ENCODE measurements at regions not wholly inside any gene's neighbourhood (a gene's known extent, or its start where the extent isn't known, plus 50 kb on each side); places are given as distances from the start of the nearest gene placed in this dataset.

DNA sequence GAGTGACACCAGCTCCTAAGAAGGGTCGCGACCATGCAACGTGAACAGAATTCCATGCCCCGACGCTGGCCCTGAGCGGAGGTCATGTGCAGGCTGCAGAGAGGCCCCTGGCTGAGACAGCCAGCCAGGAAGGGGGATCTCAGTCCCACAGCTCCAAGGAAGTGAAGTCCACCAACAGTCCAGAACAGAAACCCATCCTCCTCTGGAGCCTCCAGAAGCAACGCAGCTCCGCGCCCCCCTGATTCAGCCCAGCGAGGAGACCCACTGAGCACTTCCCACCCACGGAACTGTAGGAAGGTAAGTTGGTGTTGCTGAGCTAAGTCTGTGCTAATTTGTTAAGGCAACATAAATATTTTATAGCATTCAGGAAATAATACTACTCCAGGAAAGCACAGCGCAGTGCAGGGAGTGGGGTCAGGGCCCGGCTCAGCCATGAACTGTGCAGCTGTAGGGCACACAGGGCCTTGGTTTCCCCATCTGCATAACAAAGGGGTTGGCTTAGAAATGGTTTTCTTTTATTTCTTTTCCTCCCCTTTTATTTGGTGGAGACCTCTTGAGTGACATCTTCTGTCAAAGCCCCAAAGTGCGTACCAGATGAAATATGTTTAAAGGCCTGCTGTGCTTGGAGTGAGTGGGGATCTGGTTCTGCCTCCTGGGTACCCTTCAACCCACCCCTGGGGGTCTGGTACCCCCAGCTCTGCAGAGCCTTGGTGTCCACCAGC, 241.1 kb upstream of the PMEPA1 start:
- H3K9me3 ChIP-seq (ENCODE audit: control insufficient read depth in 1 of 2, low read length in 2 of 2), result no peaks in the 10 kb centered on the region
- no peaks in the 10 kb centered on the region for H3K36me3 ChIP-seq (ENCODE audit: control insufficient read depth in 1 of 2, insufficient read depth in 2 of 2, low read length in 2 of 2)
- no peaks in the 10 kb centered on the region for H3K4me1 ChIP-seq (ENCODE audit: control insufficient read depth in 1 of 2, insufficient read depth in 2 of 2, low read length in 2 of 2)
- no peak overlapping the region for H3K27ac ChIP-seq (ENCODE audit: low read depth, low read length)
- H3K27me3 ChIP-seq (ENCODE audit: control insufficient read depth in 1 of 2, insufficient read depth in 2 of 2, low read length in 2 of 2), result no peaks in the 10 kb centered on the region
- no peak overlapping the region for H3K4me3 ChIP-seq (ENCODE audit: low read depth in 1 of 2, low read length in 2 of 2)
- no peak overlapping the region for H3K9ac ChIP-seq (ENCODE audit: low read depth in 1 of 2, low read length in 2 of 2)

DNA sequence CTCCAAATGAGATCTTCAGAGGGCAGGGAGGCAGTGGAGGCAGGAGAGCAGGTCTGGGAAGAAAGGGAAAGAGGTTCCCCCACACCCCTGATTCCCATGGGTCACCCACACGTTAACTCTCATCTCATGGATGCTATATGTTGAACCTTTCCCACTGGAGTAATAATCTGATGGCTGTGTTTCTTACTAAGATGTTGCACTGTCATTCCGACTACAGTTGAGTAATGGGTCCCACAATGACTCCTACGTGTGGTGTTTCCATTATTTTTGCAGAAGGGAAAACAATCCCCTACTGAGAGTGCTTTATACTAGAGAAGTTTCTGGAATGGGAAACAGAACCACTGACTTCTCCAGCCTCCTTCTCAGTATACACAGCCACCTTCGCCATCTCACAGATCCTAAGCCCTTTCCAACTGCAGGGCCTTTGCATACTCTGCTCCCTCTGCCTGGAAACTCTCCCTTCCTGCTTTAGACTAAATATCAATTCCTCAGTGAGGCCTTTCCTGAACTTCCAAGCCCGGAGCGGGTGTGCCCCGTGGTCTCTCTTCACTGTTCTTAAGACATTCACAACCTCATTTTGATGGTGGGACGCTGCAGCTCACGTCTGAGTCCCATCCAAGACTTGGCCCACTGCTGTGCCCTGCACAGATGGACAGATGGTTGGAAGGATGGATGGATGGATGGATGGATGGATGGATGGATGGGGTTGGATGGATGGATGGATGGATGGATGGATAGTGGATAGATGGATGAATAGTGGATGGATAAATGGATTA, 238.6 kb upstream of the PMEPA1 start:
- H3K36me3 ChIP-seq (ENCODE audit: control insufficient read depth in 1 of 2, insufficient read depth in 2 of 2, low read length in 2 of 2), result no peaks in the 10 kb centered on the region
- no peaks in the 10 kb centered on the region for H3K27me3 ChIP-seq (ENCODE audit: control insufficient read depth in 1 of 2, insufficient read depth in 2 of 2, low read length in 2 of 2)
- no peaks in the 10 kb centered on the region for H3K9me3 ChIP-seq (ENCODE audit: control insufficient read depth in 1 of 2, low read length in 2 of 2)
- no peak overlapping the region for H3K4me3 ChIP-seq (ENCODE audit: low read depth in 1 of 2, low read length in 2 of 2)
- no peak overlapping the region for H3K27ac ChIP-seq (ENCODE audit: low read depth, low read length)
- H3K9ac ChIP-seq (ENCODE audit: low read depth in 1 of 2, low read length in 2 of 2), result no peak overlapping the region
- no peaks in the 10 kb centered on the region for H3K4me1 ChIP-seq (ENCODE audit: control insufficient read depth in 1 of 2, insufficient read depth in 2 of 2, low read length in 2 of 2)

DNA sequence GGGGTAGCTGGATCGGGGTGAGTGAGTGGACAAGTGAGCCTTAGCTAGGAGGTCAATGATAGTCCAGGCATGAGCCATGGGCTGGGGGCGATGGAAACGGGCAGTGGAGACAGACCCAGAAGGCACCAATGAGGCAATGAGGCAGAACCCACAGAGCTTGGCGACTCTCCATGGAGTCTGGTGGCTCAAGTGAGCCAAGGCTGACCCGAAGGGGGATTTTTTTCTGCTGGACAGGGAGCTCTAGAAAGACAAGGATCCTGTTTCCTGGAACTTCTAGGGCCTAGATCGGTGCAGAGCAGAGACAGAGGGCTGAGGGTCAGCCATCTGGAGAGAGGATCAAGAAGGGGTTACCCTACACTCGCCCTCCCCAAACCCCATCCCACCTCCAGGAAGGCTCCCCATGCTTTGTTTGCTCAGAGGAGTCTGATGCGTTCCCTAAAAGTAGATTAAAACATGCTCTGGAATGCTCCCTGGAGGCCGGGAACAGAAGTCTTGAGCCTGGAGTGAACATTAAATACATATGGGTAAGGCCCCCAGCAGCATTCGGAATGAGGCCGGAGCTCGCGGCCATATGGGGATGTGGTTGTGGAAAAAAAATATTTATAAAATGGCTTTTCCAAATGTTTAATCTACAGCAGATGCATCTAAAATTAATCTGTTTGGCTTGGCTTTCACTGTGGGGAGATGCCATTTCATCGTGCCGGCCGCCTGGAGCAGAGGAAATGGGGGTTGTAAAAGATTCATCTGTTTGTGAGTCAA, 237.8 kb upstream of the PMEPA1 start:
- Histone ChIP-seq H3K4me3 (ENCODE audit: low read depth in 1 of 2, low read length in 2 of 2) (no peak overlapping the region), H3K36me3 (ENCODE audit: control insufficient read depth in 1 of 2, insufficient read depth in 2 of 2, low read length in 2 of 2) (no peaks in the 10 kb centered on the region), H3K9me3 (ENCODE audit: control insufficient read depth in 1 of 2, low read length in 2 of 2) (no peaks in the 10 kb centered on the region), H3K4me1 (ENCODE audit: control insufficient read depth in 1 of 2, insufficient read depth in 2 of 2, low read length in 2 of 2) (no peaks in the 10 kb centered on the region), H3K9ac (ENCODE audit: low read depth in 1 of 2, low read length in 2 of 2) (no peak overlapping the region), H3K27me3 (ENCODE audit: control insufficient read depth in 1 of 2, insufficient read depth in 2 of 2, low read length in 2 of 2) (no peaks in the 10 kb centered on the region), H3K27ac (ENCODE audit: low read depth, low read length) (no peak overlapping the region)

DNA sequence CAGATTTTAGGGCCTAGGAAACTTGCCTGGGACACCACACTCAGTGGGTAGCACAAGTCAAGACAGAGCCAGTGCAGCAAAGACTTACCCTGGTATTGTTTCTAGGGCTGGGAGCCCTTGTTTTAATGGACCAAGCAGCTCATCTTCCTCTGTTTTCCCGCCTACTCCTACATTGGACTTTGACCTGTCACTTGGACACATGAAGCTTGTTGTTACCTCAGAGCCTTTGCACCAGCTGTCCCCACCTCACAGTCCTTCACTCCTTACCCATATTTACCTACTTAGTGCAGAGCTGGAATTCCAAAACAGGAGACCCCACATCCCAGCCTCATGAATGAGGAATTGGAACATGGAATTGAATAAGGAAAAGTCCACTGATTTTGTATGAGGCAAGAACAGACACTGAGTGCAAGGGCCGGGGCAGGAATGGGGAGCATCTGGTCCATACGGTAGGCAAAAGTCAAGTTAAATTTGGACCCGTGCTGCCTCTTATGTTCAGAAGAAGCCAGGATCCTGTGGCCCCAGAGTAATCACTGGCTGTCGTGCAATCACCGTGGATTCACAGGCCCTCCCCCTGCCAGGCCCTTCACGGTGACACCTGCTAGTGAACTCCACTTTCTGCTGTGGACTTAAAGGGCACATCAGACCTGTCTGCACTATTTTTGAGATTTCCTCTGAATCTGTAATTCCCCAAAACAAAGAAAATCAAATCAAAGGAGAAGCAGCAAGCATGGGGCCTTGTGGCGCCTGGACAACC, 236.9 kb upstream of the PMEPA1 start:
- Histone ChIP-seq H3K9ac (ENCODE audit: low read depth in 1 of 2, low read length in 2 of 2) (no peak overlapping the region), H3K4me3 (ENCODE audit: low read depth in 1 of 2, low read length in 2 of 2) (no peak overlapping the region)

DNA sequence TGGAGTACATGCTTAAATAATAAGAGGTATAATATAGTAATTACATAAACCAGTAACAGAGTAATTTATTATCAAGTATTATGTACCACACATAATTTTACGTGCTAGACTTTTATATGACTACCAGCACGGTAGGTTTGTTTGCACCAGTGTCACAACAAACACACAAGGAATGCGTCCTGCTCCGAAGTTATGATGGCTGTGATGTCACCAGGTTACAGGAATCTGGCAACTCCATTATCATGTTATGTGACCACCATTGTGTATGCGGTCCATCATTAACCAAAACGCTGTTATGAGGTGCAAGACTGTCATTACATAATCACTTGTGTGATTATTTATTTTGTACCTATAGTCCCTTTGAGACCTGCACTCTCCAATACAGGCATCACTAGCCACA, 235.2 kb upstream of the PMEPA1 start:
- Histone ChIP-seq H3K9ac (ENCODE audit: low read depth in 1 of 2, low read length in 2 of 2) (no peak overlapping the region), H3K9me3 (ENCODE audit: control insufficient read depth in 1 of 2, low read length in 2 of 2) (no peaks in the 10 kb centered on the region), H3K4me1 (ENCODE audit: control insufficient read depth in 1 of 2, insufficient read depth in 2 of 2, low read length in 2 of 2) (peaks cover 0 to 4% of the 10 kb centered on the region in 2 donors), H3K36me3 (ENCODE audit: control insufficient read depth in 1 of 2, insufficient read depth in 2 of 2, low read length in 2 of 2) (no peaks in the 10 kb centered on the region), H3K27me3 (ENCODE audit: control insufficient read depth in 1 of 2, insufficient read depth in 2 of 2, low read length in 2 of 2) (peaks cover 0 to 4% of the 10 kb centered on the region in 2 donors), H3K27ac (ENCODE audit: low read depth, low read length) (no peak overlapping the region), H3K4me3 (ENCODE audit: low read depth in 1 of 2, low read length in 2 of 2) (no peak overlapping the region)

More for the DNA sequence above, 236.9 kb upstream of the PMEPA1 start:
- H3K4me1 ChIP-seq (ENCODE audit: control insufficient read depth in 1 of 2, insufficient read depth in 2 of 2, low read length in 2 of 2), result no peaks in the 10 kb centered on the region
- H3K36me3 ChIP-seq (ENCODE audit: control insufficient read depth in 1 of 2, insufficient read depth in 2 of 2, low read length in 2 of 2), result no peaks in the 10 kb centered on the region
- no peaks in the 10 kb centered on the region for H3K9me3 ChIP-seq (ENCODE audit: control insufficient read depth in 1 of 2, low read length in 2 of 2)
- H3K27ac ChIP-seq (ENCODE audit: low read depth, low read length), result no peak overlapping the region
- no peaks in the 10 kb centered on the region for H3K27me3 ChIP-seq (ENCODE audit: control insufficient read depth in 1 of 2, insufficient read depth in 2 of 2, low read length in 2 of 2)

DNA sequence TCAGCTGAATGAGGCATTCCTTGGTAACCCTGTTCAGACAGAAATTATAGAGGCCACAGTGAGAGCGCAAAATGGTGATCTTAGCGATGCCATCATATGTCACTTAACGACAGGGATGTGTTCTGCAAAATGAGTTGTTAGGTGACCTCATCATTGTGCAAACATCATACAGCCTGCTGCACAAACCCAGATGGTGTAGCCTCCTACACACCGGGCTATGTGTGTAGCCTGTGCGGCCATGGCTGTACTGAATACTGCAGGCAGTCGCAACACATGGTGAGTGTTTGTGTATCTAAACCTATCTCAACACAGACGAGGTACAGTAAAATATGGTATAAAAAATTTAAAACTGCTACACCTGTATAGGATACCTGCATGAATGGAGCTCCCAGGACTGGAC, 234.1 kb upstream of the PMEPA1 start:
- Histone ChIP-seq H3K4me1 (ENCODE audit: control insufficient read depth in 1 of 2, insufficient read depth in 2 of 2, low read length in 2 of 2) (peaks cover 0 to 4% of the 10 kb centered on the region in 2 donors), H3K27me3 (ENCODE audit: control insufficient read depth in 1 of 2, insufficient read depth in 2 of 2, low read length in 2 of 2) (peaks cover 0 to 4% of the 10 kb centered on the region in 2 donors), H3K27ac (ENCODE audit: low read depth, low read length) (no peak overlapping the region), H3K9ac (ENCODE audit: low read depth in 1 of 2, low read length in 2 of 2) (no peak overlapping the region), H3K4me3 (ENCODE audit: low read depth in 1 of 2, low read length in 2 of 2) (no peak overlapping the region), H3K36me3 (ENCODE audit: control insufficient read depth in 1 of 2, insufficient read depth in 2 of 2, low read length in 2 of 2) (no peaks in the 10 kb centered on the region), H3K9me3 (ENCODE audit: control insufficient read depth in 1 of 2, low read length in 2 of 2) (no peaks in the 10 kb centered on the region)

DNA sequence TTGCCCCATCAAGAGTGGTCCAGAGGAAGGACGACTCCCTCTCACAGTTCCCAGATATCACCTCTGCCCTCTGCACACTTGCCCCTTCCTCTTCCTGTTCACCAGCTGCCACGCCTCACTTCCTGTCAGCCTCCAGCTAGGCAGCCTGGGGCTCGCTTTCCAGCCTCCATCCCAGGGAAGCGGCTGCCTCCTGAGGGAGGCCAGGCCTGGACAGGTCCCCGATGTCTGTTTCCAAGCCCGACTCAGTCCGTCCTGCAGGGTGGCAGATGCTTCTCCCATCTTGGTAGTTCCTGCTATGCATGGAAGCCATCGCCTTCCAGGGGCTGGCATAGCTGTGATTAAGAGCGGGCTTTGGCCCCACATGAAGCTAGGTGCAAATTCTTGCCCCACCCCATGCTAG, 233.5 kb upstream of the PMEPA1 start:
- no peaks in the 10 kb centered on the region for H3K36me3 ChIP-seq (ENCODE audit: control insufficient read depth in 1 of 2, insufficient read depth in 2 of 2, low read length in 2 of 2)
- H3K9ac ChIP-seq (ENCODE audit: low read depth in 1 of 2, low read length in 2 of 2), result no peak overlapping the region
- peaks cover 0 to 4% of the 10 kb centered on the region in 2 donors for H3K27me3 ChIP-seq (ENCODE audit: control insufficient read depth in 1 of 2, insufficient read depth in 2 of 2, low read length in 2 of 2)
- H3K4me1 ChIP-seq (ENCODE audit: control insufficient read depth in 1 of 2, insufficient read depth in 2 of 2, low read length in 2 of 2), result peaks cover 0 to 4% of the 10 kb centered on the region in 2 donors
- H3K4me3 ChIP-seq (ENCODE audit: low read depth in 1 of 2, low read length in 2 of 2), result no peak overlapping the region
- no peak overlapping the region for H3K27ac ChIP-seq (ENCODE audit: low read depth, low read length)
- no peaks in the 10 kb centered on the region for H3K9me3 ChIP-seq (ENCODE audit: control insufficient read depth in 1 of 2, low read length in 2 of 2)

DNA sequence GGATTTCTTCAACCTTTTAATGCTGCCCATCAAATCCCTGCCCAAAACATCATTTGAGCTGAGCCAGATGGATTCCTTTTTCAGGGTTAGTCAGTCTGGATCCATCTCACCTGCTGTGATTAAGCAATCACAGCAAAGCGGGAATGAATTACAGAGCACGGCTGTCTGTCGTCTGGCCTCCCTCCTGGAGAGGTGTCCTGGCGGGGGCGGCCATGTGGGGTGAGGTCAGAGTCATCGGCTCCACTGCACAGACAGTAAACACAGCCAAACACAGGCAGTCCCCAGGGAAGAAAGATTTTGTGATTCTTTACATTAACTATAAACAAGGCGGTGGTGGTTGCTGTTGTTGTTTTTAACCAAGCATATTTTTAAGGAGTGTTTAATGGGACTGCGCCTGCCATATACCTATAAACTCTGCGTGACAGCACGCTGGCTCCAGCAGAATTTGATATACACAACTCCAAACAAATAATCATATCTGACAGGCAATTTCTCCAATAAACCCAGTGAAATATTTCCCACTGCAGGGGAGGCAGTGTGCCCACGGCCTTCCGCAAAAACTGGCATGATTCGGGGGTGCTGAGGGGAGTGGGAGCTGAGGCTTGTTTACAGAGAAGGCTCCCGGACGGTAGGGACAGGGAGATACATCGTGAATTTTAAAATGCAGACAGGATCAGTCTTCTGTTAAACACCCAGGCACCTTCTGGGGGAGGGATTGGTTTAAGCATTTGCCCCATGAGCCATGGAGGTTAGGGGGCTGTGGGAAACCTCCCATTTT, 232.0 kb upstream of the PMEPA1 start:
- no peak overlapping the region for H3K9ac ChIP-seq (ENCODE audit: low read depth in 1 of 2, low read length in 2 of 2)
- no peaks in the 10 kb centered on the region for H3K36me3 ChIP-seq (ENCODE audit: control insufficient read depth in 1 of 2, insufficient read depth in 2 of 2, low read length in 2 of 2)
- peaks cover 0 to 4% of the 10 kb centered on the region in 2 donors for H3K4me1 ChIP-seq (ENCODE audit: control insufficient read depth in 1 of 2, insufficient read depth in 2 of 2, low read length in 2 of 2)
- no peak overlapping the region for H3K27ac ChIP-seq (ENCODE audit: low read depth, low read length)
- no peak overlapping the region for H3K4me3 ChIP-seq (ENCODE audit: low read depth in 1 of 2, low read length in 2 of 2)
- H3K9me3 ChIP-seq (ENCODE audit: control insufficient read depth in 1 of 2, low read length in 2 of 2), result peaks cover 0 to under 1% of the 10 kb centered on the region in 2 donors
- H3K27me3 ChIP-seq (ENCODE audit: control insufficient read depth in 1 of 2, insufficient read depth in 2 of 2, low read length in 2 of 2), result peaks cover 0 to 4% of the 10 kb centered on the region in 2 donors

DNA sequence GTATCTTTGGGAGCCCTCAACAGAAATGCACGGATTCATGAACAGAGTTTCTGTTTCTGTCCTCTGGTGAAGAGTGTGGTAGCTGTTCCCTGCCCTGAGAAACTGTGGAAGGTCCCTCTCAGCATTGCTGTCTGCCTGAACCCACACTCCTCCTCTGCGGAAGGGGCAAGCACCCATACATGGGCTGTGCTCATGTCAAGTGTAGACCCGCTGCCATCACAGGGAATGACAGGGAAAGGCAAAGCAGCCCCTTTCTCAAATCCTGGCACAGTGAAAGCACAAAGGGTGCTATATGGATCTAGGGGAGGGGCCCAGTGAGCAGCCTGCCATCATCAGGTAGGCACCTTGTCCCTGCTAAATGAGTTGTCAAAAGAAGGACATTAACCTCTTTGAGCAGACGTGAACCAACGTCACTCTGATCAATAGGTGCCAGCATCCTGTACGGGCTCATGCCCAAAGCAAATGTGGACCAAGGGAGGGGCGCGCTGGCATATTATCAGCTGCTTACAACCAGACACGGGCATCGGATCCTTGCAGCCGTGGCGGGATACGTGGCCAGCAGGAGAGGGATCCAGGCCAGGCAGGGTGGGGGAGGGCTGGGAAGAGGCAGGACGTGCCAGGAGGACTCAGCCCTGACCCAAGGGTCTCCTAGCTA, 231.2 kb upstream of the PMEPA1 start:
- Histone ChIP-seq H3K4me1 (ENCODE audit: control insufficient read depth in 1 of 2, insufficient read depth in 2 of 2, low read length in 2 of 2) (peaks cover 0 to 4% of the 10 kb centered on the region in 2 donors), H3K4me3 (ENCODE audit: low read depth in 1 of 2, low read length in 2 of 2) (no peak overlapping the region), H3K27ac (ENCODE audit: low read depth, low read length) (no peak overlapping the region), H3K9ac (ENCODE audit: low read depth in 1 of 2, low read length in 2 of 2) (no peak overlapping the region), H3K9me3 (ENCODE audit: control insufficient read depth in 1 of 2, low read length in 2 of 2) (peaks cover 0 to 4% of the 10 kb centered on the region in 2 donors), H3K27me3 (ENCODE audit: control insufficient read depth in 1 of 2, insufficient read depth in 2 of 2, low read length in 2 of 2) (peaks cover 0 to 4% of the 10 kb centered on the region in 2 donors), H3K36me3 (ENCODE audit: control insufficient read depth in 1 of 2, insufficient read depth in 2 of 2, low read length in 2 of 2) (no peaks in the 10 kb centered on the region)

Data from duodenal mucosa (tissue), 2 donors.